SU-DHL-6 (cell line): ENCODE measurements at regions not wholly inside any gene's neighbourhood (a gene's known extent, or its start where the extent isn't known, plus 50 kb on each side); places are given as distances from the start of the nearest gene placed in this dataset.

Experiments
- H2AFZ ChIP-seq: fragments of 200-600 bp; sonication (generic); 2 replicates; pipeline ENCODE4 v1.6.1; 2014; ENCODE audit warnings: low read depth, mild to moderate bottlenecking, moderate library complexity, mixed read lengths, antibody characterized with exemption, low read length; ENCODE audit not compliant: severe bottlenecking
- H3F3A ChIP-seq: fragments of 200-600 bp; shearing (Covaris generic); 2 replicates; pipeline ENCODE4 v1.6.0; 2016; ENCODE audit warnings: antibody characterized with exemption, mild to moderate bottlenecking; ENCODE audit not compliant: insufficient read depth
- H3K27ac ChIP-seq: fragments of 200-600 bp; sonication (generic); 2 replicates; pipeline ENCODE4 v1.5.1; 2016; ENCODE audit warnings: low read depth, mild to moderate bottlenecking, low read length, moderate library complexity, mixed read lengths
- H3K27me3 ChIP-seq: fragments of 200-600 bp; sonication (generic), shearing (Covaris generic); 2 replicates; pipeline ENCODE4 v1.6.0; 2014; ENCODE audit warnings: mild to moderate bottlenecking, low read length
- H3K36me3 ChIP-seq: fragments of 200-600 bp; sonication (generic); 2 replicates; pipeline ENCODE4 v1.6.1; 2014; ENCODE audit warnings: mild to moderate bottlenecking, low read length, mixed read lengths
- H3K4me2 ChIP-seq: fragments of 300-600, 200-600 bp; shearing (Covaris generic), sonication (generic); 2 replicates; pipeline ENCODE4 v1.6.0; 2014; ENCODE audit warnings: low read length, low read depth, mild to moderate bottlenecking; ENCODE audit not compliant: poor library complexity, severe bottlenecking
- H3K4me3 ChIP-seq: fragments of 200-600 bp; sonication (generic); 2 replicates; pipeline ENCODE4 v1.5.1; 2014; ENCODE audit warnings: antibody characterized with exemption, low read length, mild to moderate bottlenecking, mixed read lengths; ENCODE audit not compliant: insufficient read depth, poor library complexity, severe bottlenecking
- H3K79me2 ChIP-seq: fragments of 200-600 bp; sonication (generic); 2 replicates; pipeline ENCODE4 v1.6.1; 2014; ENCODE audit warnings: mild to moderate bottlenecking, low read length, moderate library complexity; ENCODE audit not compliant: insufficient read depth
- H3K9ac ChIP-seq: fragments of 200-600 bp; sonication (generic); 2 replicates; pipeline ENCODE4 v1.7.0; 2014; ENCODE audit warnings: mild to moderate bottlenecking, low read length
- H3K9me2 ChIP-seq: fragments of 200-600 bp; sonication (generic); replicated peaks from 2 replicates; pipeline ENCODE4 v1.6.1; 2014; ENCODE audit warnings: low read length; ENCODE audit not compliant: insufficient read depth
- H3K9me3 ChIP-seq: fragments of 200-600 bp; sonication (generic); 2 replicates; pipeline ENCODE4 v1.6.1; 2014; ENCODE audit warnings: low read length, mixed read lengths; ENCODE audit not compliant: insufficient read depth
- H4K20me1 ChIP-seq: fragments of 200-600 bp; sonication (generic); 2 replicates; pipeline ENCODE4 v1.6.1; 2014; ENCODE audit warnings: low read depth, mild to moderate bottlenecking, antibody characterized with exemption, low read length, moderate library complexity, mixed read lengths
- EZH2phosphoT487 ChIP-seq: fragments of 200-600 bp; sonication (generic), shearing (Covaris generic); conservative IDR thresholded peaks from 2 replicates; pipeline ENCODE4 v1.6.1; 2018; ENCODE audit warnings: mild to moderate bottlenecking, antibody characterized with exemption, low read length, moderate library complexity, mixed read lengths
- TF ChIP-seq, protein P1 (sequence below): fragments of 200-600 bp; sonication (generic); IDR thresholded peaks from one replicate; pipeline ENCODE4 v1.5.1; 2017; ENCODE audit warnings: antibody characterized with exemption, mild to moderate bottlenecking, low read length, moderate library complexity; ENCODE audit not compliant: insufficient read depth, poor library complexity, severe bottlenecking

DNA sequence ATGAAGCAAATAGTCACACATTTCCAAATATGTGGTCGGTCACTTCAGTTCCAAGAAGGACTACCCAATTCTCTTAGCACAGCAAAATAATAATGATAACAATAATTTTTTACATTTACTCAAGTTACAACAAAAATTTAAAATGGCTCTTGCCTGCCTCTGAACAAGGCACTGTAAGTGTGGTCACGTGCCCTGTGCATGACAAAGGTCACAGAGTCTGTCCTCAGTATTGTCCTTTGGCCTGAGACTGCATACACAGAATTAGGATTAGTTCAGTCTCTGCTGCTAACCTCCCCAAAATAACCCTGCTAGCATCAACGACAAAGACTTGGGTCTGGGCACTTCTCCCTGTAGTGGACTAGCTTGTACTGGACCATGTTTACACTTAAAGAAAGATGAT, 297.1 kb upstream of the DUSP10 start:
- TF ChIP-seq, protein P1, sequence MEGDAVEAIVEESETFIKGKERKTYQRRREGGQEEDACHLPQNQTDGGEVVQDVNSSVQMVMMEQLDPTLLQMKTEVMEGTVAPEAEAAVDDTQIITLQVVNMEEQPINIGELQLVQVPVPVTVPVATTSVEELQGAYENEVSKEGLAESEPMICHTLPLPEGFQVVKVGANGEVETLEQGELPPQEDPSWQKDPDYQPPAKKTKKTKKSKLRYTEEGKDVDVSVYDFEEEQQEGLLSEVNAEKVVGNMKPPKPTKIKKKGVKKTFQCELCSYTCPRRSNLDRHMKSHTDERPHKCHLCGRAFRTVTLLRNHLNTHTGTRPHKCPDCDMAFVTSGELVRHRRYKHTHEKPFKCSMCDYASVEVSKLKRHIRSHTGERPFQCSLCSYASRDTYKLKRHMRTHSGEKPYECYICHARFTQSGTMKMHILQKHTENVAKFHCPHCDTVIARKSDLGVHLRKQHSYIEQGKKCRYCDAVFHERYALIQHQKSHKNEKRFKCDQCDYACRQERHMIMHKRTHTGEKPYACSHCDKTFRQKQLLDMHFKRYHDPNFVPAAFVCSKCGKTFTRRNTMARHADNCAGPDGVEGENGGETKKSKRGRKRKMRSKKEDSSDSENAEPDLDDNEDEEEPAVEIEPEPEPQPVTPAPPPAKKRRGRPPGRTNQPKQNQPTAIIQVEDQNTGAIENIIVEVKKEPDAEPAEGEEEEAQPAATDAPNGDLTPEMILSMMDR: no peak
- TF ChIP-seq EZH2phosphoT487: no peak

DNA sequence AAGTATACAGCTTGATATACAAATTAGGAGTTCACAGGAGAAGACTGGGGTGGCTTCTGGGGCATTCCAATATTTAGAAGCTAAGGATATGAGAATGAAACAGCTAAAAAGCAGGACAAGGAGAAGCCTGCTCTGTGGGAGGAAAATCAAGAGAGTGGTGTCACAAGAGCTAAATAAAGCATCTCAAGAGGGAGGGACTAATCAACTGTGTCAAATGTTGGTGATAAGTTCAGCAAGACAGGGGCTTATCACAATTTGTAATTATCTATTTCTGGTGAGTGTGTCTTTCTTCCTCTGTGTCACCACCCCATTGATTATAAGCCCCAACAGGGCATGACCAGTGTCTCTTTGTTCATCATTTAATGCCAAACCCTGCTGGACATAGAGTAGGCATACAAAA, 295.8 kb upstream of the DUSP10 start:
- H4K20me1 ChIP-seq: no peaks in the 10 kb centered on the region
- H3K36me3 ChIP-seq: no peaks in the 10 kb centered on the region
- H3K9ac ChIP-seq: no peak overlapping the region
- no peak overlapping the region for H3K4me3 ChIP-seq
- H2AFZ ChIP-seq: no peak overlapping the region
- H3K79me2 ChIP-seq: no peaks in the 10 kb centered on the region
- no peak overlapping the region for H3K27ac ChIP-seq
- H3K9me2 ChIP-seq: no peaks in the 10 kb centered on the region
- H3K9me3 ChIP-seq: no peaks in the 10 kb centered on the region
- no peaks in the 10 kb centered on the region for H3F3A ChIP-seq
- no peak overlapping the region for H3K4me2 ChIP-seq
- H3K27me3 ChIP-seq: no peaks in the 10 kb centered on the region; the same call in 1 of the 2 replicates
- no peak for TF ChIP-seq EZH2phosphoT487
- TF ChIP-seq, protein P1: no peak

More for the DNA sequence above, 297.1 kb upstream of the DUSP10 start:
- Histone ChIP-seq H3K9ac (no peak overlapping the region), H2AFZ (no peak overlapping the region), H3K9me2 (no peaks in the 10 kb centered on the region), H3K79me2 (no peaks in the 10 kb centered on the region), H3K4me2 (no peak overlapping the region), H3K27ac (no peak overlapping the region), H3K27me3 (no peaks in the 10 kb centered on the region; the same call in 1 of the 2 replicates), H3K4me3 (no peak overlapping the region), H4K20me1 (no peaks in the 10 kb centered on the region), H3K9me3 (no peaks in the 10 kb centered on the region), H3K36me3 (no peaks in the 10 kb centered on the region), H3F3A (no peaks in the 10 kb centered on the region)

DNA sequence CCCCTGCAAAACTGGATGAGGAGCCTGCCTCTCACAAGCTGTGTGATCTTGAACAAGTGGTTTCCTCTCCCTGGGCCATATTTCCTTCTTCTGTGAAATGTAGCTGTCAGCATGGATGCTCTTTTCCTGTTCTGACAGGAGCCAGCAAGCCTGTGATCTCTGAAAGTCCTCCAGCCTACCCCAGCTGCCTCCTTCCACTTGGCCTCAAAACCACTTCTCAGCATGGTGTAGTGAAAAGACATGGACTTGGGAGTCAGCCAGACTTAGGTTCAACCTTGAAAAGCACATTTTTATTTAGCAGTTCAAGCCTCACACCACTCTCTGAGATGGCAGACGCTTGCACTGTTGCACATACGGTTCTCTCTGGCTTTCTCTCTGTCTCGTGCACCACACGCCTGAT, 292.9 kb upstream of the DUSP10 start:
- H3K36me3 ChIP-seq: no peaks in the 10 kb centered on the region
- H3K4me2 ChIP-seq: no peak overlapping the region
- no peaks in the 10 kb centered on the region for H3K9me2 ChIP-seq
- no peak for TF ChIP-seq EZH2phosphoT487
- TF ChIP-seq, protein P1: no peak
- H3K9ac ChIP-seq: no peak overlapping the region
- no peaks in the 10 kb centered on the region; the same call in 1 of the 2 replicates for H3K27me3 ChIP-seq
- H3F3A ChIP-seq: no peaks in the 10 kb centered on the region
- H3K79me2 ChIP-seq: no peaks in the 10 kb centered on the region
- H4K20me1 ChIP-seq: no peaks in the 10 kb centered on the region
- H3K4me3 ChIP-seq: no peak overlapping the region
- no peak overlapping the region for H3K27ac ChIP-seq
- no peak overlapping the region for H2AFZ ChIP-seq
- no peaks in the 10 kb centered on the region for H3K9me3 ChIP-seq

DNA sequence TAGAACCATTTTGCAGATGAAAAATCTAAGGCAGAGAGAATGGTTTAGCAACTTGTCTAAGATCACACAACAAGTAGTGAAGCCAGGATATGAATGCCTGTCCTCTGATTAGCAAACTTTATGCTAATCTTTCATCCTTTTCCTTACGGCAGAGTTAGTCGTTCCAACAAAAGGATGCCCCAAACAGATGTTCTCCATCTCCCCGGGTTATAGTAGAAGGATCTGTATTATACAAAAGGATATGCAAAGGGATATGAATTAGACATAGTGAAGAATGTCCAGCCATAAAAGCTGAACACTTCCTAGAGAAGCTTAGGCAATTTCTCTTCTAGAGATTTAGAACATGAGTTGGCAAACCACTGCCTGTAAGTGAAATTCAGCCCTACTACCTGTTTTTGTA, 291.6 kb upstream of the DUSP10 start:
- H3K36me3 ChIP-seq: no peaks in the 10 kb centered on the region
- H3K9ac ChIP-seq: no peak overlapping the region
- H3K4me3 ChIP-seq: no peak overlapping the region
- no peak overlapping the region for H3K4me2 ChIP-seq
- no peaks in the 10 kb centered on the region for H3K9me2 ChIP-seq
- TF ChIP-seq EZH2phosphoT487: no peak
- TF ChIP-seq, protein P1: no peak
- no peaks in the 10 kb centered on the region for H3K9me3 ChIP-seq
- H3F3A ChIP-seq: no peaks in the 10 kb centered on the region
- H3K27ac ChIP-seq: no peak overlapping the region
- no peaks in the 10 kb centered on the region for H4K20me1 ChIP-seq
- H2AFZ ChIP-seq: no peak overlapping the region
- no peaks in the 10 kb centered on the region; the same call in 1 of the 2 replicates for H3K27me3 ChIP-seq
- no peaks in the 10 kb centered on the region for H3K79me2 ChIP-seq
